NCI-H146 treated with DMSO at 0.1 percent for 48 hours (cell line): ENCODE measurements at regions not wholly inside any gene's neighbourhood (a gene's known extent, or its start where the extent isn't known, plus 50 kb on each side); places are given as distances from the start of the nearest gene placed in this dataset.
"Not testable (repeated sequence)": the region's sequence is repeated elsewhere in the genome, so short reads cannot be mapped to it uniquely, and the experiment has no call there.

Source experiments
- DNase-seq: peaks from one replicate; lab custom pipeline; 2025; ENCODE audit not compliant: unreplicated experiment; lab: John Stamatoyannopoulos, UW

- no peak for DNase-seq
Observed at GRCh38 chr7:138313829-138314178, 146.3 kb upstream of the TRIM24 start.

DNA sequence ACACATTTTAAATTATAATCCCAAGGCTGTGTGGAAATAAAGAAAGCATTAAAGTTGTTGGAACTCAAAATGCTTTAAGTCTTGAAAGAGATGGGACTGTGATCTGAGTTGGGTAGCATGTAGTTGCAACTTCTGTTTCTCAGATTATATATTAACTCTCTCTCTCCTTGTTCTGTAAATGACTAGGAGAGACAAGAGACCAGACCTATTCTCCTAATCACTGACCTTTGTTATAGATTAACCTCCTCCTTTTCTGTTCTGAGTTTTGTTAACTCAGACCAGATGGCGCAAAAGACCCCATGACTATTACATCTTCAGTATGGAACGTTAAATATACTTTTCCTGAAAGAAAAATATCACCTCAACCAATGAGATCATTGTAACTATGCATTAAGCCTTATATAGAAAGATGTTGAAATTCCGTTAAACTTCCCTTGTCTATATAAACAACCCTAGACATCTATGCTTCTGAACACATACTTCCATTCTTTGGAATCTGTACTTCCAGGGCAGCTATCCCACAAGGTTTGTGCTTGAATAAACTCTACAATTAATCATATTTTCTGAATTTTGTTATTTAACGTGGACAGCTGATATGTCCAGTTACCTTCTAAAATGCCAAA, 143.5 kb upstream of the TRIM24 start:
- no peak for DNase-seq

DNA sequence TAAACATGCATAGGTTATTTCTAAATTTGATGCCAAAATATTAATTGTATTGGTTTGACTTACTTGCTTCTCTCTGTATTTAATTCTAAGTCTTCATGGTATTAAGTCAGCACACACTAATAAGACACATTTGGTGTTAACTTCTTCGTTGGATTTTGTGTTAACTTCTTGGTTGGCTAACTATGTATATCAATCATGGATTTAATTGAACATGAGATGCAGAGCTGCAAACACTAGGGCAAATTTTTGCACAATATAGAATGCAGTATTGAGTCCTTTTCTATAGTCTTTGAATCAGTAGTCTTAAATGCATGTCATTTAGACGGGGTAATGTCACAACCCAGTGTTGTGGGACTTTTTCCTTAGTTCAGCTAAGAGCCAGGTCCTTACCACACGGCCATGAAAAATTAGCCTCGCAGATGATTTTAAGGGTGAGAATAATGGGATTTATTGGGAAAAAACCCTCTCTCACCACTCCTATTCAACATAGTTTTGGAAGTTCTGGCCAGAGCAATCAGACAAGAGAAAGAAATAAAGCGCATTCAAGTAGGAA, 142.9 kb upstream of the TRIM24 start:
- DNase-seq: no peak

GRCh38 chr7:138324941-138325340, 135.1 kb upstream of the TRIM24 start:
- no peak for DNase-seq

DNA sequence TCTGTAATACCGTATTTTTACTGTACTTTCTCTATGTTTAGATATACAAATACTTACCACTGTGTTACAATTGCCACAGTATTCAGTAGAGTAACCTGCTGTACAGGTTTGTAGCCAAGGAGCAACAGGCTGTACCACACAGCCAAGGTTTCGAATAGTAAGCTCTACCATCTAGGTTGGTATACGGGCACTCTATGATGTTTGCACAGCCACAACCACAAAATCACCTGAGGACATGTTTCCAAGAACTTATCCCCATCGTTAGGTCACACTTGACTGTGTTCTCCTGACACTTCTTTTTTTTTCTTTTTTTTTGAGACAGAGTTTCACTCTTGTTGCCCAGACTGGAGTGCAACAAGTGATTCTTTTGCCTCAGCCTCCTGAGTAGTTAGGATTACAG, 134.6 kb upstream of the TRIM24 start:
- no peak for DNase-seq

GRCh38 chr7:138328215-138328614, 131.8 kb upstream of the TRIM24 start:
- no peak for DNase-seq

DNA sequence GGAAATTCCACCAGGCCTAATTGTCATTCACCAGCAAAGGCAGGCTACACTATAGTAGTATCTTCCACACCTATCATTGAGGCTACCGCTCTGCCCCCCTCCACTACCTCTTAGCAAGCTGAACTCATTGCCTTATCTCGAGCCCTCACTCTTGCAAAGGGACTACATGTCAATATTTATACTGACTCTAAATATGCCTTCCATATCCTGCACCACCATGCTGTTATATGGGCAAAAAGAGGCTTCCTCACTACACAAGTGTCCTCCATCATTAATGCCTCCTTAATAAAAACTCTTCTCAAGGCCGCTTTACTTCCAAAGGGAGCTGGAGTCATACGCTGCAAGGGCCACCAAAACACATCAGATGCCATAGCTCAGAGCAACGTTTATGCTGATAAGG, 127.2 kb upstream of the TRIM24 start:
- DNase-seq: not testable (repeated sequence)

DNA sequence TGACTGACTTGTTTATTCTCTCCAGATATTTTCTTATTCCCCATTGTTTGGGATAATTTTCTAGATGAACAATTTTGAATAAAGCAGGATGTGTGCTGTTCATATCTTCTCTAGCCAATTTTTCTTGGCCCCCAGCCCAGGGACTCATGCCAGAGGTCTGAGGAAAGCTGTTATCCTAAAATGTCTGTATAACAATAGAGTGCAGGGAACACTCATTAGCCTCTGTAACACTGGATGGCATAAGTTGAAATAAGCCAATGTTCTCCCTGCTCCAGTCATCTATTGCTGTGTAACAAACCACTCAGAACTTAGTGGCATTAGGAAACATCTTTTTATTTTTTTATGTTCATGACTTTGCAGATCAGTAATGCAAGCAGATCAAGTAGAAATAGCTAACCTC, 121.7 kb upstream of the TRIM24 start:
- no peak for DNase-seq

DNA sequence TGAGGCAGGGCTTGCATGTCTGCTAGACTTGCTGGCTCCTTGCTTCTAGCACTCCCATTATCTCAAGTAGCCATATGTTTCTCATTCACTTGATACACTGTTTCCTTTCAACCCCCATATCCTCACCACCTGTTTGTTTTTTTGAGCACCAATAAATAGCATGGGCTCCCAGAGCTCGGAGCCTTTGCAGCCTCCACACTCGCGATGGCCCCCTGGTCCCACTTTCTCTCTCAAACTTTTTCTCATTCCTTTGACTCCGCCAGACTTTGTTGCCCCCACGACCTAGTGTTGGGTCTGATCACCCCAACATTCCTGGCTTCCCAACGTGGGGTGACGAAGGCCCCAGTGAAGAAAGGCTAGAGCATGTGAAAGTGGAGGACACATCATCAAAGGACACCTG, 120.8 kb upstream of the TRIM24 start:
- DNase-seq: not testable (repeated sequence)

DNA sequence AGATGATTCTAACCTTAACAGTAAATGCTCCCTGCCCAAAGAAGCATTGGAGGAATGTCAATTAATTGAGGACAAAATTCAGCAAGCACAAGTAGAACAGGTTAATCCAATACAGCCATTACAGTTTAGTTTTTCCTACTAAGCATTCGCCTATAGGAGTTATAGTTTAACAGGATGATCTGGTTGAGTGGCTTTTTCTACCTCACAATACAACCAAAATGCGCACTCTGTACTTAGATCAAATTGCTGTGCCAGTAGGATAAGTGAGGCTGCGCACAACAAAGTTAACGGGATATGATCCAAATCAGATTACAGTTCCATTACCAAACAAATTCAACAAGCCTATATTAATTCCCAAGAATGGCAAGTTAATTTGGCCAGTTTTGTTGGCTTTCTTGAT, 117.1 kb upstream of the TRIM24 start:
- no peak for DNase-seq

- DNase-seq: no peak
Observed at GRCh38 chr7:138345567-138345966, 114.5 kb upstream of the TRIM24 start.

GRCh38 chr7:138346975-138347374, 113.1 kb upstream of the TRIM24 start:
- DNase-seq: no peak

GRCh38 chr7:138349841-138350700, 110.0 kb upstream of the TRIM24 start:
- no peak for DNase-seq

DNA sequence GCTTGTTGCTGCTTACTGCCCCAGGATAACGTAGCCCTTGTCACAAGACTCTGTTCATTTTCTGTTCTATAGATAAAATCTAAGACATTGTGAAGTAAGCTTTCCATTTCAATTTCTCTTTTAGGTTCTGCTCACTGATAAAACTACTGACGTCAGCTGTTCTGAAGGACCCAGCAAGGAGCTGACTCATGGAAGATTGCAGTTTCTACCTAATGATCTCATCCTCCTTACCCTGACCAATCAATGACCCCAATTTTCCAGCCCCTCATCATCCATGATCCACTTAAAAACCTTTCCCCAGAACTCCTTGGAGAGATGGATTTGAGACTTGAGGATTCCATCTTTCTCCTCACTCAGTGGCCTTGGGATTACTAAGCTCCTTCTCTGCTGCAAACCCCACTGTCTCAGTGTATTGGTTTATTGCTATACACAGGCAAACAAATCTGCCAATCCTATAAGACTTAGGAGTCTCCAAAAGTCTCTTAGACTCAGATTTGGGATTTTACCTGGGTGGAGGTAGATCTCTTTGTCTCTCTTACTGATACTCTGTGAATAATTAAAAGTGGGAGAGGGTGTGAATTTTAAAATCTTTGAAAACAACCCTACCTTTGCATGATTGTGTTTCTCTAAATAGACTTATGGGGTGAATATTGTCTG, 109.2 kb upstream of the TRIM24 start:
- DNase-seq: no peak

DNA sequence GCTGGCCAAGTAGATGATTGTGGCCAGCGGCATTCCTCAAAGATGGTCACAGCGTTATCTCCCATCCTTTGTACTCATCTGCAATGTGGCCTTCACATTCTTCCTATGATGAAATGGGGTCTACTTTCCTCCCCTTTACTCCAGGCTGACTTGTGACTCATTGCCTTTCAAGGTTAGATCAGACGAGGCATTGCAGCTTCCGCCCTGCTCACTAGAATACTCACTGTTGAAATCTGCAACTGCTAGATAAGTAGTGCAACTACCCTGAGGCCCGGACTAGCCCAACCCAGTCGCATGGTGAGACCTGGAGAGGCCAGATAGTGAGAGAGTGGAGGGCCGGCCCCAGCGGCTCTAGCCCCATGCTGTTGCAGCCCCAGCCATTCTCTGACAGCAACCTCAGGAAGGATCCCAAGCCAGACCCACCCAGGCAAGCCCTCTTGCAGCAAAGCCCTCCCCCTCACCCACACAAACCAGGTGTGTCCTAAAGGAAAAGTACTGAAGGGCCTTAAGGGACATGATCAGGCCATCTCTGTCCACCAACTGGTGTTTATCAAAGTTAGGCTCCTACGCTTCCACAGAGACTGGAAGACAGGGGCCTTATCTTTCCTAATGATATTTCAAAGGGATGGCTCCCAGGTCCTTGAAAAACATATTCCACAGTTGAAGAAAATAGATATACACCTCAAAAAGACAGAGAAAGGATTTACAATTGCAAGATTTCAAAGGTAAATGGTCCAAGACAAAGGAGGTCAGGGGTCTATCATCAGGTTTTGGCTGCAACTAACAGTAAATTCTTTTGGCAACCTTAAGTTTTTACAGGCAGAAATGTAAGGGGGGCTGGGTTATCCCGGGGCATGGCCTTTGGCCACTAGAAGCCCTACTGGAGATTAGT, 107.2 kb upstream of the TRIM24 start:
- no peak for DNase-seq

GRCh38 chr7:138354066-138354465, 106.0 kb upstream of the TRIM24 start:
- no peak for DNase-seq

DNA sequence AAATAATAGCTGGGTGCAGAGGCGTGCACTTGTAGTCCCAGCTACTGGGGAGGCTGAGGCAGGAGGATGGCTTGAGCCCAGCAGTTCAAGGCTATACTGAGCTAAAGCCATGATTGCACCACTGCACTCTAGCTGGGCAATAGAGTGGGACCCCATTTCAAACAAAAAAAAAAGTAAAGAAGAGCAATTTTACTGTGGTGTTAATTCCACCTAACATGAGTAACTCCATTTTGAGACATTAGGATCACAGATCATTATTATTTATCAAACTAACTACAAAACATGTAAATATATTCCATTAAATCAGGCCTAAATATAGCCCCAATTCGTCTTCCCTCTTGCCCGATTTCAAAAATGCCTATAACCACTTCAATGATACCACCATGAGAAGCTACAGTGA, 104.8 kb upstream of the TRIM24 start:
- no peak for DNase-seq

- no peak for DNase-seq
Observed at GRCh38 chr7:138358850-138359341, 101.2 kb upstream of the TRIM24 start.

DNA sequence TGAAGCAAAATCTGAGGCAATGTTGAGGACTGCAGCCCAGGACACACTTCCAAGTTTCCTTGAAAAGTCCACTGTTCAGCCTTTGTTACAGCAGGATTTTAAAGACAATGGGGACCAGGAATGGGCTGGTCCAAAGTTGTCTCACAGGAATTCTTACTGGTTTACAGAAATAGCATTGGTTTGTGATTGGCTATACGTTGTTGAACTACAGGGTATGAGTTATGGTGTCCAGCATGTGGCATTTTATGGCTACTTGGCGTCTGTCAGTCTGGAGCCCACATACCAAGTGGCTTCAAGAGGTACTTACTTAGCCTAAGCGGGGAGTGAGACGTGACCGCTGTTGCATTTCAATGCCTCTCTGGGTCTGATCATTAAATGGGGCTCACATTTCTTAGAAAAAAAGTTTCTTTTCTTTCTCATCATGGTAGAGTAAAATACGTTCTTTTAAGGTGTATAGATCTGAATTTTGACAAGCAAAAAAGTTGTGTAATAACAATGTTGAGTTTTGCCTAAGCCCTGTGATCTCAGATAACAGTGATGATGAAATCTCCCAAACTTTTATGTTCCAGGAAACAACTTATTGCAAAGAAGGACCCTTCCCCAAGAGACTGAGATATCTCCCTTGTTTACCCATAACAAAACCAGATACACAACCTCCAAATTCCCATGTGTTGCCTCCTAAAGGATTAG, 100.0 kb upstream of the TRIM24 start:
- no peak for DNase-seq

- no peak for DNase-seq
Observed at GRCh38 chr7:138363721-138364120, 96.3 kb upstream of the TRIM24 start.
